ENCODE measurements at regions not wholly inside any gene's neighbourhood (a gene's known extent, or its start where the extent isn't known, plus 50 kb on each side); places are given as distances from the start of the nearest gene placed in this dataset.
"Not testable (repeated sequence)": the region's sequence is repeated elsewhere in the genome, so short reads cannot be mapped to it uniquely, and the experiment has no call there.

GRCh38 chr9:26492608-26493521, 399.7 kb downstream of the CAAP1 start:
- DNase-seq (ENCODE audit: low read depth): not testable (repeated sequence)

GRCh38 chr9:26491922-26492607, 400.5 kb downstream of the CAAP1 start:
- DNase-seq (ENCODE audit: low read depth): not testable (repeated sequence)

- DNase-seq (ENCODE audit: low read depth): no peak
Measured at GRCh38 chr9:26483991-26484390, 408.6 kb downstream of the CAAP1 start.

- no peak for DNase-seq (ENCODE audit: low read depth)
Measured at GRCh38 chr9:26477963-26478362, 414.6 kb downstream of the CAAP1 start.

GRCh38 chr9:26471261-26471660, 421.3 kb downstream of the CAAP1 start:
- no peak for DNase-seq (ENCODE audit: low read depth)

- no peak for DNase-seq (ENCODE audit: low read depth)
Measured at GRCh38 chr9:26470284-26470683, 422.3 kb downstream of the CAAP1 start.

GRCh38 chr9:26463837-26464236, 428.8 kb downstream of the CAAP1 start:
- no peak for DNase-seq (ENCODE audit: low read depth)

- no peak for DNase-seq (ENCODE audit: low read depth)
Measured at GRCh38 chr9:26462751-26463150, 429.9 kb downstream of the CAAP1 start.

GRCh38 chr9:26462213-26462612, 430.4 kb downstream of the CAAP1 start:
- no peak for DNase-seq (ENCODE audit: low read depth)

GRCh38 chr9:26460624-26461023, 432.0 kb downstream of the CAAP1 start:
- DNase-seq (ENCODE audit: low read depth): no peak

GRCh38 chr9:26459959-26460358, 432.6 kb downstream of the CAAP1 start:
- no peak for DNase-seq (ENCODE audit: low read depth)

- no peak for DNase-seq (ENCODE audit: low read depth)
Measured at GRCh38 chr9:26458054-26458453, 434.5 kb downstream of the CAAP1 start.

GRCh38 chr9:26457151-26457550, 435.5 kb downstream of the CAAP1 start:
- no peak for DNase-seq (ENCODE audit: low read depth)

- no peak for DNase-seq (ENCODE audit: low read depth)
Measured at GRCh38 chr9:26439061-26439624, 453.5 kb downstream of the CAAP1 start.

- no peak for DNase-seq (ENCODE audit: low read depth)
Measured at GRCh38 chr9:26437056-26437711, 455.4 kb downstream of the CAAP1 start.

- no peak for DNase-seq (ENCODE audit: low read depth)
Measured at GRCh38 chr9:26426551-26427131, 466.0 kb downstream of the CAAP1 start.

- DNase-seq (ENCODE audit: low read depth): no peak
Measured at GRCh38 chr9:26418480-26418879, 474.1 kb downstream of the CAAP1 start.

GRCh38 chr9:26415528-26415927, 477.1 kb downstream of the CAAP1 start:
- DNase-seq (ENCODE audit: low read depth): no peak

GRCh38 chr9:26413611-26414010, 479.0 kb downstream of the CAAP1 start:
- no peak for DNase-seq (ENCODE audit: low read depth)

GRCh38 chr9:26412446-26412845, 480.2 kb downstream of the CAAP1 start:
- no peak for DNase-seq (ENCODE audit: low read depth)

- DNase-seq (ENCODE audit: low read depth): no peak
Measured at GRCh38 chr9:26406676-26407075, 485.9 kb downstream of the CAAP1 start.

- no peak for DNase-seq (ENCODE audit: low read depth)
Measured at GRCh38 chr9:26399556-26399955, 493.0 kb downstream of the CAAP1 start.
